ENCODE measurements at regions not wholly inside any gene's neighbourhood (a gene's known extent, or its start where the extent isn't known, plus 50 kb on each side); places are given as distances from the start of the nearest gene placed in this dataset.

DNA sequence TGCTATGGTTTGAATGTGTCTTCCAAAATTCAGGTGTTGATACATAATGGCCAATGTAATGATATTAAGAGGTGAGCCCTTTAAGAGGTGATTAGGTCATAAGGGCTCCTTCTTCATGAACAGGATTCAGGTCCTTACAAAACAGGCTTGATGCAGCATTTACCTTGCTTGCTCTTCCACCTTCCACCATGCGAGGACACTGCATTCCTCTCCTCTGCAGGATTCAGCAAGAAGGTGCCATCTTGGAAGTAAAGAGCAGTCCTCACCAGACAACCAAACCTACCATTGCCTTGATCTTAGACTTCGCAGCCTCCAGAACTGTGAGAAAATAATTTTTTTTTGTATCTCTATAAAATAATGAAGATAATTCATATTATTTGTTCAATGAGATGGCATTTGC lies 314.0 kb upstream of the SMARCA2 start:
- no peak for DNase-seq (ENCODE audit: low spot score)
- TF ChIP-seq MAX (IDR thresholded peaks at IDR 0.05) (no peak), NR2F2 (IDR thresholded peaks at IDR 0.05) (no peak), REST (IDR thresholded peaks at IDR 0.05) (no peak), TAF1 (conservative IDR thresholded peaks at IDR 0.05) (no peak), HNF4G (IDR thresholded peaks at IDR 0.05) (no peak), GABPA (IDR thresholded peaks at IDR 0.05 in 1 of 2, conservative IDR thresholded peaks at IDR 0.05 in 1 of 2) (no peak), HNF4A (conservative IDR thresholded peaks at IDR 0.05) (no peak), SP1 (IDR thresholded peaks at IDR 0.05) (no peak), RAD21 (IDR thresholded peaks at IDR 0.05) (no peak), FOXA1 (IDR thresholded peaks at IDR 0.05) (no peak), YY1 (IDR thresholded peaks at IDR 0.05) (no peak), JUND (IDR thresholded peaks at IDR 0.05) (no peak)
- TF ChIP-seq, protein P1, sequence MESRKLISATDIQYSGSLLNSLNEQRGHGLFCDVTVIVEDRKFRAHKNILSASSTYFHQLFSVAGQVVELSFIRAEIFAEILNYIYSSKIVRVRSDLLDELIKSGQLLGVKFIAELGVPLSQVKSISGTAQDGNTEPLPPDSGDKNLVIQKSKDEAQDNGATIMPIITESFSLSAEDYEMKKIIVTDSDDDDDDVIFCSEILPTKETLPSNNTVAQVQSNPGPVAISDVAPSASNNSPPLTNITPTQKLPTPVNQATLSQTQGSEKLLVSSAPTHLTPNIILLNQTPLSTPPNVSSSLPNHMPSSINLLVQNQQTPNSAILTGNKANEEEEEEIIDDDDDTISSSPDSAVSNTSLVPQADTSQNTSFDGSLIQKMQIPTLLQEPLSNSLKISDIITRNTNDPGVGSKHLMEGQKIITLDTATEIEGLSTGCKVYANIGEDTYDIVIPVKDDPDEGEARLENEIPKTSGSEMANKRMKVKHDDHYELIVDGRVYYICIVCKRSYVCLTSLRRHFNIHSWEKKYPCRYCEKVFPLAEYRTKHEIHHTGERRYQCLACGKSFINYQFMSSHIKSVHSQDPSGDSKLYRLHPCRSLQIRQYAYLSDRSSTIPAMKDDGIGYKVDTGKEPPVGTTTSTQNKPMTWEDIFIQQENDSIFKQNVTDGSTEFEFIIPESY (IDR thresholded peaks at IDR 0.05): no peak
- TF ChIP-seq, protein P2, sequence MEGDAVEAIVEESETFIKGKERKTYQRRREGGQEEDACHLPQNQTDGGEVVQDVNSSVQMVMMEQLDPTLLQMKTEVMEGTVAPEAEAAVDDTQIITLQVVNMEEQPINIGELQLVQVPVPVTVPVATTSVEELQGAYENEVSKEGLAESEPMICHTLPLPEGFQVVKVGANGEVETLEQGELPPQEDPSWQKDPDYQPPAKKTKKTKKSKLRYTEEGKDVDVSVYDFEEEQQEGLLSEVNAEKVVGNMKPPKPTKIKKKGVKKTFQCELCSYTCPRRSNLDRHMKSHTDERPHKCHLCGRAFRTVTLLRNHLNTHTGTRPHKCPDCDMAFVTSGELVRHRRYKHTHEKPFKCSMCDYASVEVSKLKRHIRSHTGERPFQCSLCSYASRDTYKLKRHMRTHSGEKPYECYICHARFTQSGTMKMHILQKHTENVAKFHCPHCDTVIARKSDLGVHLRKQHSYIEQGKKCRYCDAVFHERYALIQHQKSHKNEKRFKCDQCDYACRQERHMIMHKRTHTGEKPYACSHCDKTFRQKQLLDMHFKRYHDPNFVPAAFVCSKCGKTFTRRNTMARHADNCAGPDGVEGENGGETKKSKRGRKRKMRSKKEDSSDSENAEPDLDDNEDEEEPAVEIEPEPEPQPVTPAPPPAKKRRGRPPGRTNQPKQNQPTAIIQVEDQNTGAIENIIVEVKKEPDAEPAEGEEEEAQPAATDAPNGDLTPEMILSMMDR (IDR thresholded peaks at IDR 0.05; ENCODE audit: low read depth, low read length, missing input control): no peak
- TF ChIP-seq, protein P3, sequence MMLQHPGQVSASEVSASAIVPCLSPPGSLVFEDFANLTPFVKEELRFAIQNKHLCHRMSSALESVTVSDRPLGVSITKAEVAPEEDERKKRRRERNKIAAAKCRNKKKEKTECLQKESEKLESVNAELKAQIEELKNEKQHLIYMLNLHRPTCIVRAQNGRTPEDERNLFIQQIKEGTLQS (IDR thresholded peaks at IDR 0.05): no peak
- WGBS: 86% methylated on average over 2 of the region's 2 CpGs
- Histone ChIP-seq H3K27me3 (ENCODE audit: control insufficient read depth in 4 of 4, insufficient read depth in 4 of 4, low read length in 3 of 4) (peaks cover 0 to 2% (median 0%) of the 10 kb centered on the region in 4 donors), H3K9me3 (ENCODE audit: control insufficient read depth in 4 of 4, low read length in 3 of 4) (no peaks in the 10 kb centered on the region), H3K4me1 (ENCODE audit: control insufficient read depth in 4 of 4, insufficient read depth in 4 of 4, low read length in 3 of 4) (no peaks in the 10 kb centered on the region), H3K36me3 (ENCODE audit: control insufficient read depth in 4 of 4, insufficient read depth in 3 of 4, low read depth in 1 of 4, low read length in 3 of 4) (no peaks in the 10 kb centered on the region), H3K4me3 (ENCODE audit: low read depth in 1 of 3, low read length in 3 of 3) (no peak overlapping the region), H3K27ac (ENCODE audit: low read depth in 1 of 2, low read length in 2 of 2) (no peak overlapping the region), H3K9ac (ENCODE audit: low read depth in 1 of 2, low read length in 2 of 2) (no peak overlapping the region)

- no peaks in the 10 kb centered on the region for H3K36me3 ChIP-seq (ENCODE audit: control insufficient read depth in 4 of 4, insufficient read depth in 3 of 4, low read depth in 1 of 4, low read length in 3 of 4)
- 72% methylated on average over 3 of the region's 3 CpGs for WGBS
- TF ChIP-seq YY1 (IDR thresholded peaks at IDR 0.05) (no peak), HNF4G (IDR thresholded peaks at IDR 0.05) (no peak)
Measured at GRCh38 chr9:1702701-1703100, 312.4 kb upstream of the SMARCA2 start.

More at GRCh38 chr9:1702701-1703100, 312.4 kb upstream of the SMARCA2 start:
- Histone ChIP-seq H3K9ac (ENCODE audit: low read depth in 1 of 2, low read length in 2 of 2) (no peak overlapping the region), H3K4me3 (ENCODE audit: low read depth in 1 of 3, low read length in 3 of 3) (no peak overlapping the region), H3K4me1 (ENCODE audit: control insufficient read depth in 4 of 4, insufficient read depth in 4 of 4, low read length in 3 of 4) (no peaks in the 10 kb centered on the region), H3K9me3 (ENCODE audit: control insufficient read depth in 4 of 4, low read length in 3 of 4) (no peaks in the 10 kb centered on the region), H3K27ac (ENCODE audit: low read depth in 1 of 2, low read length in 2 of 2) (no peak overlapping the region), H3K27me3 (ENCODE audit: control insufficient read depth in 4 of 4, insufficient read depth in 4 of 4, low read length in 3 of 4) (peaks cover 0 to 2% (median 0%) of the 10 kb centered on the region in 4 donors)
- DNase-seq (ENCODE audit: low spot score): no peak

Data from liver (tissue), 8 donors.